ENCODE measurements at regions not wholly inside any gene's neighbourhood (a gene's known extent, or its start where the extent isn't known, plus 50 kb on each side); places are given as distances from the start of the nearest gene placed in this dataset.

- DNase-seq (ENCODE audit: low read depth, low spot score) = no peak
These were observed 110.2 kb upstream of the FOXQ1 start for GRCh38 chr6:1201547-1202200.

GRCh38 chr6:1200409-1201101 lies 111.3 kb upstream of the FOXQ1 start:
- no peak for DNase-seq (ENCODE audit: low read depth, low spot score)

GRCh38 chr6:1200081-1200408 lies 111.9 kb upstream of the FOXQ1 start:
- DNase-seq (ENCODE audit: low read depth, low spot score) = no peak

- DNase-seq (ENCODE audit: low read depth, low spot score) = no peak
These were observed 114.6 kb upstream of the FOXQ1 start for GRCh38 chr6:1197309-1197708.

GRCh38 chr6:1191141-1191630 lies 120.7 kb upstream of the FOXQ1 start:
- DNase-seq (ENCODE audit: low read depth, low spot score) = no peak

- no peak for DNase-seq (ENCODE audit: low read depth, low spot score)
These were observed 121.5 kb upstream of the FOXQ1 start for GRCh38 chr6:1190366-1190765.

GRCh38 chr6:1188199-1188598 lies 123.7 kb upstream of the FOXQ1 start:
- DNase-seq (ENCODE audit: low read depth, low spot score) = no peak

GRCh38 chr6:1187293-1188131 lies 124.4 kb upstream of the FOXQ1 start:
- no peak for DNase-seq (ENCODE audit: low read depth, low spot score)

- DNase-seq (ENCODE audit: low read depth, low spot score) = no peak
These were observed 127.6 kb upstream of the FOXQ1 start for GRCh38 chr6:1184318-1184717.

- DNase-seq (ENCODE audit: low read depth, low spot score) = no peak
These were observed 129.0 kb upstream of the FOXQ1 start for GRCh38 chr6:1182722-1183521.

- no peak for DNase-seq (ENCODE audit: low read depth, low spot score)
These were observed 129.8 kb upstream of the FOXQ1 start for GRCh38 chr6:1181939-1182605.

GRCh38 chr6:1179571-1180459 lies 132.1 kb upstream of the FOXQ1 start:
- no peak for DNase-seq (ENCODE audit: low read depth, low spot score)

- no peak for DNase-seq (ENCODE audit: low read depth, low spot score)
These were observed 133.3 kb upstream of the FOXQ1 start for GRCh38 chr6:1178590-1178989.

- DNase-seq (ENCODE audit: low read depth, low spot score) = no peak
These were observed 135.3 kb upstream of the FOXQ1 start for GRCh38 chr6:1176567-1176966.

GRCh38 chr6:1175877-1176276 lies 136.0 kb upstream of the FOXQ1 start:
- DNase-seq (ENCODE audit: low read depth, low spot score) = no peak

- DNase-seq (ENCODE audit: low read depth, low spot score) = no peak
These were observed 141.1 kb upstream of the FOXQ1 start for GRCh38 chr6:1170794-1171193.

GRCh38 chr6:1164600-1164999 lies 147.3 kb upstream of the FOXQ1 start:
- no peak for DNase-seq (ENCODE audit: low read depth, low spot score)

- DNase-seq (ENCODE audit: low read depth, low spot score) = no peak
These were observed 148.4 kb upstream of the FOXQ1 start for GRCh38 chr6:1163501-1163900.

- DNase-seq (ENCODE audit: low read depth, low spot score) = no peak
These were observed 149.3 kb upstream of the FOXQ1 start for GRCh38 chr6:1162367-1163275.
